ENCODE measurements at regions not wholly inside any gene's neighbourhood (a gene's known extent, or its start where the extent isn't known, plus 50 kb on each side); places are given as distances from the start of the nearest gene placed in this dataset.
"Not testable (repeated sequence)": the region's sequence is repeated elsewhere in the genome, so short reads cannot be mapped to it uniquely, and the experiment has no call there.

DNA sequence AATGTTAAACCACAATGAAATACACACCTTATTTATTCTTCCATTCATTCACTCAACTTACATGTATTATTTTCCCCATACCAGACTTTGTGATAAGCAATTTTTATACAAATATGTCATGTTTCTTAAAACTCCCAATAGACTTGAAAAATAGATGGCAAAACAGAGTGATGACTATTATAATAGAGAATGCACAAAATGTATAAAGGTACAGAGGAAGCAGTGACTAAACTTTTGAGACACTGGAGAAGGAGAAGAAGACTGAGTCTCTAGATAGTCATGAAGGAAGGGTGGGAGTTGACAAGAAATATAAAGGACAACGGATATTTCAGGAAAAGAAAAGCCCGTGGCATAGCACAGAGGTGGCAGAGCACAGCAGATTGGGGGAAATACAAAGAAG lies 198.1 kb upstream of the SLC39A10 start:
- no peak for DNase-seq (ENCODE audit: low spot score)

DNA sequence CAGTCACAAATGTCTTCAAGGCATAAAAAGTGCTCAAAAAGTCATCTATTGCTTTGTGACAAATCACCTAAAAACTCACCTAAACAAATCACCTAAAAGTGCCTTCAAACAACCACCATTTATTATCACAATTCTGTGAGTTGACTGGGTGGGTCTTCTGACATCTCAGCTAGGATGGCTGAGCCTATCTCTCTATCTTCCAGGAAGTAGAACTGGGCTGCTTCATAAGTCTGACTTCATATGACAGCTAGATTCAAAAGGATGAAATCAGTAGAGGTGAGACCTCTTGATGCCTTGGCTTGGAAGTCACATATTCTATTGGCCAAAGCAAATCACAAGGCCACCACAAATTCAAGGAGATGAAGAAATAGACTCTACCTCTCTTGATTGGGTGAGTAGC lies 199.2 kb upstream of the SLC39A10 start:
- DNase-seq (ENCODE audit: low spot score) = no peak

DNA sequence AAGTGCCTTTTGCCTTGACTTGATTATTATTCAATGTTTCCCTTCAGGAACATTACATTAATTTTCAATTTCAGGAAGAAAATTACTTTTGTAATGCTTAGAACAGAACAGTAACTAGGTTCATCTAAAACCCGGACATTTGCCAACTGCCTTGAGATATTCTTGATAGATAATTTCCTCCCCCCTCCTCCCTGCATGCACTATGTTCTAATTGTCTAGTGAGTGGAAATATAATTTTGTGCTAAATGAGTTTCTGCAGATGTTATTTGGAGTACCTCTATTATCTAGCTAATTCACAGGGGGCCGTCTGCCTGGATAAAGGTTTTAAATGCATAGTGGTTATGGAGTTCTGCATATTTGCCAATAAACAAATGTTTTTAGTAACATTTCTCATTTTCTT lies 200.3 kb upstream of the SLC39A10 start:
- no peak for DNase-seq (ENCODE audit: low spot score)

DNA sequence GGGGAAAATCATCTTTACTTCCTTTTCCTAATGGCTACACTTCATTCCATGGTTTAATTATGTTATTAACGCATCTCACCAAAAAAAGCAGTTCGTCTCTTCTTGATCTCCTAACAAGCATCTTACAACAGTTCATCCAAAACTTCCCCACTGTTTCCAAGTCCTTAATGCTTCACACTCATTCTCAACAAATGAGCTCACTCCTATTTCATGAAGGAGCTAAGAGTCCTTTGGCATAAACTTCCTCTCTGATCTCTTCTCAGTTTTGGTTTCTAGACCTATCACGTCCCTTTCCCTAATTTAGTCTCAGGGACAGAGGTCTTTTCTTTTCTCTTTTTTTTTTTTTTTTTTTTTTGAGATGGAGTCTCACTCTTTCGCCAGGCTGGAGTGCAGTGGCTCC lies 205.9 kb upstream of the SLC39A10 start:
- peak; percentile 20 for DNase-seq (ENCODE audit: low spot score)

DNA sequence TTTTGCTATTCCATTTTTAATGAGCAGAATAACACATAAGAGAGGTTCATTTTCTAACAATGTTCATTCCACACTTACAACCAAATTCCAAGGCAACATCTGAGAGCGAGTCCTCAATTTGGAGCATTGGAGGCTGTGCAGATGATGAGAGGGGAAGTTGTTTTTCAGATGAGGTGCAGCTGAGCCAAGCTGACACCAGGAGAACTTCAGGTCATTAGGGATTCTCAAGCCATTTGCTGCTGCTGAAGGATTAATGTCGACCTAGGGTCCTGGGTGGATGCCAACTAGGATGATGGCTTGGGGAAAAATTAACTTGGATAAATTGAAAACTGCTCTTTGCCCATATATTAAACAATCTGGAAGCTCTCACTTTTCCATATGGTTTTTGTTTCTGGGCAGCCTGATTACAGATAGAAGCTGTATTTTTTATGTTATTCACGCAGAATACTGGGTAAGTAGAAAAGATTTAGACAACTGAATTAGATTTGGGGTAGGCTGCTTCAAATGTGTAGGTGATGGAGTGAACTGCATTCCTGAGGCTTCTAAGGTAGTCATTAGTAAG lies 206.4 kb upstream of the SLC39A10 start:
- peak; percentile 22 for DNase-seq (ENCODE audit: low spot score)

DNA sequence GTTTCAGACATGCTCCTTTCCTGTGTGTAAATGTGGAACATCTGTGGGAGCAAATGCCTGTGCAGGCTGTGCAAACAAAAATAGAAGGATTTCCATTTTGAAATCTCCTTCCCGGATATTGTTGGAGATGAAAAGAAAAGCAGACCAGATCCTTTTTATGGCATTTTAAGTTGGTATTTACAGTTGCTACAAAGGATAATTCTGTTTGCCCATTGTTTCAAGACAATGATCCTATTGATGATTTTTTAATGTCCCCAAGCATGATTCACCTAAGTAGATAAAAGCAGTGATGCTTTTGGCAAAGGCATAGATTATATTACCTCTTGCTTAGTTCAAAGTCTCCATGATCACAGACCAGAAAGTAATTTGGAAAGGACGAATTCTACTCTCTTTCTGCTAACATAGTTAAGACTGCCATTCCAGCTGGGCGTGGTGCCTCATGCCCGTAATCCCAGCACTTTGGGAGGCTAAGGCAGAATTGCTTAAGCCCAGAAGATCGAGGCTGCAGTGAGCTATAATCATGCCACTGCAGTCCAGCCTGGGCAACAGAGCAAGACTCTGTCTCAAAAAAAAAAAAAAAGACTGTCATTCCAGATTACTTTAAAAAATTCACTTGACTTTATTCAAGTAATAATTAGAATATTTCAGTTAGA lies 209.6 kb upstream of the SLC39A10 start:
- peak; percentile 96 for DNase-seq (ENCODE audit: low spot score)

DNA sequence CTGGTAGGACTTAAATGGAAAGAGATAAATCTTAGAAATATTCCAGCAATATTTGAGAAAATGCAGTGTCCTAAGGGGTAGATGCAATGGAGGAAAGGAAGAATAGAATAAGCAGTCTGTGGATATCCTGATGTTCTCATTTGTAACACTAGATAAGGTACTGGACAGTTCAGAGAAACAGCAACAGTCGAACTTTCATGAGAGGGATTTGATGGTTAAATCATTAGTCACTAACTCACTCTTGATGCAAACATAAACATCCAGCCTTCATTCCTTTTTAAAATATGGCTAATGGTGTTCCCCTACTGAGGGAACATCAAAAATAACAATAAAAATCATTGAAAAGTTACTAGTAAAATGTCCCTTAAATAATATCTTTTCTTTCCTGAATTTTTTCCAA lies 211.4 kb upstream of the SLC39A10 start:
- no peak for DNase-seq (ENCODE audit: low spot score)

DNA sequence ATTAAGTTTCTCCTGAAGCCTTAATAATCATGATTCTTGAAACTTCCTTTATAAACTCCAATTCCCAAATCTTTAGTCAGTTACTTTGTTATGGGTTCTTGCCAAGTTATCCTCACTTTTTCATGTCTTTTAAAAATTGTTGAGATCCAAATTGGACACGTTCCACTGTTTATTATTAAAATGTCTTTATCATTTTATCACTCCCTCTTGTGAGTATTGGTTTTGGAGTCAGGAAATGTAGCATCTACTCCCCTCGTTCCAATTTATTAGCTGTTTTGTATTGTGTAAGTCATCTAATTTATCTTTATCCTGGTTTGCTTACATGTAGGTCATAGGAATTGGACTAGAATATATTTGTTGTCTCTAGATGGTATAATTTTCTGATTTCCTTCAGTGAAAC lies 213.1 kb upstream of the SLC39A10 start:
- no peak for DNase-seq (ENCODE audit: low spot score)

DNA sequence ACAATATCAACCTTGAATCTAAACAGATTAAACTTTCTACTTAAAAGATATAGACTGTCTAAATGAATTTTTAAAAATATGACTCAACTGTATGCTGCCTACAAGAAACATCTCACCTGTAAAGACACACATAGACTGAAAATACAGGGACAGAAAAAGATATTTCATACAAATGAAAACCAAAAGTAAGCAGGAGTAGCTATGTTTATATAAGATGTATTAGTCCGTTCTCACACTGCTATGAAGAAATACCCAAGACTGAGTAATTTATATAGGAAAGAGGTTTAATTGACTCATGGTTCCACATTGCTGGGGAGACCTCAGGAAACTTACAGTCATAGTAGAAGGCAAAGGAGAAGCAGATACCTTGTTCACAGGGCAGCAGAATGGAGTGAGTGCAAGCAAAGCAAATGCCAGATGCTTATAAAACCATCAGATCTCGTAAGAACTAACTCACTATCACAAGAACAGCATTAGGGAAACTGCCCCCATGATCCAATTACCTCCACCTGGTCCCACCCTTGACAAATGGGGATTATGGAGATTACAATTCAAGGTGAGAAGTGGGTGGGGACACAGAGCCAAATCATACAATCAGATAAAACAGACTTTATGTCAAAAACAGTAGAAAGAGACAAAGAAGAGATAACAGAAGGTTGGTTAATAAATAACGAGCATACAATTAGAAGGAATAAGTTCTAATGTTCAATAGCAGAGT lies 214.4 kb upstream of the SLC39A10 start:
- DNase-seq (ENCODE audit: low spot score) = no peak

DNA sequence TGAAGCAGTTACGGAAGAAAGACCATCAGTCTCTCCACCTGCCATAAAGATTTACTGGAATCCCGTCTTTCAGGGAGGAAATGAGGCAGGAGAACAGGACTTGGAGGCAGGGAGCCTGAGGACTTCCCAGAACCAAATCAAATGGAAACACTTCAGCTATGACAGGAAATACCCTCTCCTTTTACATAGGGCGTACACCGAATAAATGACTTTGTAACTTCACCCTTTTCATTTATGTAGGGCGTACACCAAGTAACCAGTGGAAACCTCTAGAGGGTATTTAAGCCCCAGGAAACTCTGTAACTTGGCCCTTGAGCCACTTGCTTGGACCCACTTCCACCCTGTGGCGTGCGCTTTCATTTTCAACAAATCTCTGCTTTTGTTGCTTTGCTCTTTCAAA lies 218.3 kb upstream of the SLC39A10 start:
- DNase-seq (ENCODE audit: low spot score) = no peak

DNA sequence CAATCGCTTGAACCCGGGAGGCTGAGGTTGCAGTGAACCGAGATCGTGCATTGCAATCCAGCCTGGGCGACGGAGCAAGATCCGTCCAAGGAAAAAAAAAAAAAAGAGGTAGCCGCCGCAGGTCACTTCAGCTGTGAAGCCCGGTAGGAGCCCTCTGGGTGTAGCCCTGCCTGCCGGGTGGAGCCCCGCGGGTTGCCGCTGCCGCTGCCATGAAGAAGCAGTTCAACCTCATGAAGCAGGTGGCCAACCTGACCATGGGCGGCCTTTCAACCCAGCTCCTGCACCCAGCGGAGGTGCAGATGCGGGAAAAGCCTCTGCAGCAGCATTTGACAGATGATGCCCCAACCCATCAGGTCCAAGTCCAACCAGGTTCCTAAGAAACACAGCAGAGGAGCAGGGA lies 219.5 kb upstream of the SLC39A10 start:
- DNase-seq (ENCODE audit: low spot score) = no peak

DNA sequence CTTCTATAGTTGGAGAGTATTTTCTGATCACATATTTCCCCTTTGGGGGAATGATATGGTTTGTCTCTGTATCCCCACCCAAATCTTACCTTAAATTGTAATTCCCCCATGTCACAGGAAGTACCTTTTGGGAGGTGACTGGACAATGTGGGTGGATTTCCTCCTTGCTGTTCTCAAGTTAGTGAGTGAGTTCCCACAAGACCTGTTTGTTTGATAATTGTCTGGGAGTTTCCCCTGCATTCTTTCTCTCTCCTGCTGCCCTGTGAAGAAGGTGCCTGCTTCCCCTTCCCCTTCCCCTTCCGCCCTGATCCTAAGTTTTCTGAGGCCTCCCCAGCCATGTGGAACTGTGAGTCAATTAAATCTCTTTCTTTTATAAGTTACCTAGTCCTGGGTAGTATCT lies 222.7 kb upstream of the SLC39A10 start:
- DNase-seq (ENCODE audit: low spot score) = no peak

DNA sequence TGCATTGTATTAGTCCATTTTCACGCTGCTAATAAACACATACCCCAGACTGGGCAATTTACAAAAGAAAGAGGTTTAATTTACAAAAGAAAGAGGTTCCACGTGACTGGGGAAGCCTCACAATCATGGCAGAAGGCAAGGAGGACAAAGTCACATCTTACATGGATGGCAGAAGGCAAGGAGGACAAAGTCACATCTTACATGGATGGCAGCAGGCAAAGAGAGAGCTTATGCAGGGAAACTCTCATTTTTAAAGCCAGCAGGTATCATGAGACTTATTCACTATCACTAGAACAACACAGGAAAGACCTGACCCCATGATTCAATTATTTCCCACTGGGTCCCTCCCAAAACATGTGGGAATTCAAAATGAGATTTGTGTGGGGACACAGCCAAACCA lies 223.3 kb upstream of the SLC39A10 start:
- not testable (repeated sequence) for DNase-seq (ENCODE audit: low spot score)

DNA sequence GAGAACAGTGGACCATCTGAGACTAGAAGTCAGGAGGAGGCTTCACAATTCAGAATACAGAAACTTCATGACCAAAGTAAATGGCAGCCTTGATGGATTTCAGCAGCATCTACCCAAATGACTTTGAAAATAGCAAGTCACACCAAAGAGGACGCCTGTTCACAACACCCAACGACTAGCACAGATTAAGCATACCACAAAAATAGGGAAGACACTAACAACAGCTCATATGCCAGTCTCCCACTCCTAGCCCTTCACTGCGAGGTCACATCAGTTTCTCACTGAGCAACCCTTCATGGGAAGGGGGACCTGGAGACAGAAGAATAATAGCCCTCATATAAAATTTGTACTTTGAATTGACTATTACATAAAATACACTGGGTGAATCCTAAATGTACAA lies 228.4 kb upstream of the SLC39A10 start:
- DNase-seq (ENCODE audit: low spot score) = no peak

DNA sequence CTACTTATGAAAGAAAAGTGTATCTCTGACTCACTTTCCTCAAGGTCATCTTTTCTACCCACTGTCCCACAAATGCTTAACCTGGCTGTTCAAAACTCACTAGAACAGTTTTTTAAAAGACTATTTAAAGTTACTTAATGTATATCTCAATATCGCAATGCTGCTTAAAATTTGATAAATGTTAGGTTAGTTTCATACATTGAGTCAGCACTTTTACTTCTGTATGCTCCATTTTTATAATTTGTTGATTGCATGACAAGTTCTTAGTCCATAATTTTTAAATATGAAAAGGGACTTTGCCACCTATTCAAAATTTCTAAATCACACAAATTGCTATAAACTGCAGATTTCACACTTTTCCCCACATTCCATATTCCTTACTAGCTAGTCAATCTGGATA lies 231.7 kb upstream of the SLC39A10 start:
- no peak for DNase-seq (ENCODE audit: low spot score)

DNA sequence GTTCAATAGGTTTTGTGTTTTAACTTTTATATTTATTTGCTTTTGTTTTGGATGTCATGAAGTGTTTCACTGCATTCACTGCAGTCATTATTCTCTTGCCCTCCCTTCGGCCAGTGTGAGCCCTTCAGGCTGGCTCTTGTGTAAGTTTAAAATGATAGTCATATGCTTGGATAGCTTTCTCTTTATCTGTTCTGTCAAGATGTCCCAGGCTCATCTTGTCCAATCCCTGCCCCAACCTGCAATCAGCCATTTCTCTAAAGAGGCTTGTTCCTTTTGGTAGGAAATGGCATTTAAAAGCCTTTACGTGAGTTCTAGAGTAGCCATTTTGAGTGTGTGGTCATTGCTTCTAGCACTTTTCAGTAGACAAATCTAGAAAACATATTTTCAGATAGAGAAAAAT lies 238.0 kb upstream of the SLC39A10 start:
- no peak for DNase-seq (ENCODE audit: low spot score)

DNA sequence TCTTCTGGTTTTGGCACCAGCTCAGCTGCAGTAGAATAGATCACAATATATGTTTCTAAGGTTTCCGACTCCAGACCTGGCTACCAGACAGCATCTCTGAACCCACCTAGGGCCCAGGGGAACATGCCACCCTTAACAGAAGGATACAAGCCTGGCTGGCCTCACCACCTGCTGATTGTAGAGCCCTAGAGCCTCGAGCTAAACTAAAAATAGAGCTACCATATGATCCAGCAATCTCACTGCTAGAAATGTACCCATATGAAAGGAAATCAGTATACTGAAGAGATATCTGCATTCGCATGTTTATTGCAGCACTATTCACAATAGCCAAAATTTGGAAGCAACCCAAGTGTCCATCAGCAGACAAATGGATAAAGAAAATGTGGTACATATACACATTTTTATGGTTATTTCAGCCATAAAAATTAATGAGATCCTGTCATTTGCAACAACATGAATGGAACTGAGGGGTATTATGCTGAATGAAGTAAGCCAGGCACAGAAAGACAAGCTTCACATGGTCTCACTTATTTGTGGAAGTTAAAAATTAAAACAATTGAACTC lies 242.4 kb upstream of the SLC39A10 start:
- DNase-seq (ENCODE audit: low spot score) = no peak

DNA sequence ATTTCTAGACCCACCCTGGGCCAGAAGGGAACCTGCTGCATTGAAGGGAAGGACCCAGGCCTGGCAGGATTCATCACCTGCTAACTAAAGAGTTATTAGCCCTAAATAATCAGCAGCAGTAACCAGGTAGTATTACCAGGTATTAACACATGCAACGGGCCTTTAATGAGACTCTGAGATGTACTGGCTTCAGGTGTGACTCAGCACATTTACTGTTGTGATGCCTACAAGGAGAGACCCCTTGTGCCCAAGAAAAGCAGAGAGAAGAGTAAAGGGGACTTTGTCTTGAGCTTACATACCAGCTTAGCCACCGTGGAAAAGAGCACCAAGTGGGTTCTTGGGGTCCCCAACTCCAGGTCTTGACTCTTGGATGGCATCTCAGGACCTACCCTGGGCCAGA lies 243.1 kb upstream of the SLC39A10 start:
- DNase-seq (ENCODE audit: low spot score) = peak; percentile 42

DNA sequence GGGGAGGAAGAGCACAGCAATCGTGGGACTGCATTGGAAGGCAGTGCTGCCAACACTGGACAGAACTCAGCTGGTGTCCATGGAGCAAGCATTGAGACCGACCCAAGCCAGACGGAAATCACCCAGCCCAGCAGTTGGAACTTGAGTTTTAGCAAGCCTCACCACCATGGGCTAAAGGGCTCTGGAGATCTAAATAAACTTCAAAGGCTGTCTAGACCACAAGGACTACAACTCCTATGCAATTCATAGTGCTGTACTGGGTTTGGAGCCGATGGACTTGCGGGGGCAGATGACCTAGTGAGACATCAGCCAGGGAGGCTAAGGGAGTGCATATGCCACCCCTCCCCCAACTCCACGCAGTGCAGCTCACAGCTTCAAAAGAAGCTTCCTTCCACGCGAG lies 243.6 kb upstream of the SLC39A10 start:
- DNase-seq (ENCODE audit: low spot score) = peak; percentile 85

DNA sequence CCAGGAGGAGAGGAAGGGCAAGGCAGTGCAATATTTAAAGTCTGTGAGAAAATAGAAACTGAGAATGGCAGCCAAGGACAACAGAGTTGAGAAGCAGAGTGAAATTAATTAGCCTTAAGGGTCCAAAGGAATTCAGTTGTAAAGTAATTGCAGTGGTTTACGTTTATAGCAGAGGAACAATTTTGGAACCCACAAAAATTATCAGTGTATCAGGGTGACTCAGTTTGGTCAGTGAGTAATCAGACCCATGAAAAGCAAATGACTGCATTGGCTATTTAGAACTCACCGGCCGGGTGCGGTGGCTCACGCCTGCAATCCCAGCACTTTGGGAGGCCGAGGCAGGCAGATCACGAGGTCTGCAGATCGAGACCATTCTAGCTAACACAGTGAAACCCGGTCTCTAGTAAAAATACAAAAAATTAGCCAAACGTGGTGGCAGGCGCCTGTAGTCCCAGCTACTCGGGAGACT lies 245.8 kb upstream of the SLC39A10 start:
- DNase-seq (ENCODE audit: low spot score) = peak; percentile 69

DNA sequence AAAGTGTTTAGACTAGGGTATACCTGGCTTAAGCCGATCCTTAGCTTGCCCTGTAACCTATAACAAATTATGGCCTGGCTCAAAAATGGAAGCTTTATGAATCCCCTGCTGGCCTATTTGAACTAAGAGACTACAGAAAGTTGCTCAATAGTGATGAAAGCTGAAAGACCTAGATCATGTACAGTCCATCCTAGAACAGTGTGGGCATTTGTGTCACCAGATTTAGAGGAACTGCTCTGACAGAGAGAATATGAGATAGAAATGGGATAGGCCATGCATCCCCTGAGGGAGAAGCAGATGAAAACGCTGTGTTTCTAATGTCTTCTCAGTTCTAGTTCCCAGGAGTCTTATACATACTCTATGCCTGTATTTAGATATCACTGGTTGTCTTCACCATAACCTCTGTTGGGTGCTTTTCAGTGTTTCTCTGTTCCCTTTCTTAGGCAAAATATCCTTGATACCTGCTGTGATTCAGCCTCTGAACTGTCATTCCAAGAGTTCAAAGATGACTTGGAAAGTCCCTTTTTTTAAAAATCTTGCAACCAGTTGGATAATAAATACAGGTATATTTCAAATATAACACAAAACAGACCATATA lies 246.9 kb upstream of the SLC39A10 start:
- no peak for DNase-seq (ENCODE audit: low spot score)

DNA sequence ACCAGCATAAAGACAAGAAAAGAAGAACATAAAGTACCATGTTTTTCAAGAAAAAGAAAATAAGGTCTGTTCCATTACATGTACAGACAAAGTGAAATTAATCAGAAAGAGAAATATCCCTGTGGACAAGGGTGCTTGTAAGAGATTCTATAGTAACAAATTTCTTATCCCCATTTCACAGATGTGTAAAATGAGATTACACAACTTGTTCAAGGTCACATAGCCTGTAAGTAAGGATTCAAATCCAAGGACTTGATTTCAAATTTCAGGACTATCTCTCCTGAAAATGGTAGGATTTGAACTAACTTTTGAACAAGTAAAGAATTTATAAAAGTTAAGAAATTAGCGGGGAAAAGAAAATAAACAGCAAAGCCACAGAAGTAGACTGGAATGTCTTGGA lies 248.2 kb upstream of the SLC39A10 start:
- no peak for DNase-seq (ENCODE audit: low spot score)

DNA sequence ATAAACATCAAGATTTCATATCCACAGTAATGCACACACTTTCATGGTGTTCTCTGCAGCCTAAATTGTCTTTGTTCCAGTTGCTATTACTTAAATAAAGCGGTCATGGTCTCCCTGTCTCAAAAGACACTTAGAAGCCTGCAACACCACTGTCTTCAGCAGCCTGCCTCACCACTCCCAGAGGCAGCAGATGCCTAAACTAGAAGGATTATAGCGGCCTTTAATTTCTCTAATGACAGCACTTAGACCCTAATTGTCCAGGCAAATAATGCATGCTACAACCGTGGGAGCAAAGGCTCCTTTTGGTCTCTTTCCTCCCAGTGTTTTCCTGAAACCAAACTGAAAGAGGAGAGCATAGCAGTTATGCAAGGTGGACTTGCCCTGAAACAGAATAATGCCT lies 248.8 kb upstream of the SLC39A10 start:
- no peak for DNase-seq (ENCODE audit: low spot score)

All from SW480 (cell line).